ENCODE measurements at regions not wholly inside any gene's neighbourhood (a gene's known extent, or its start where the extent isn't known, plus 50 kb on each side); places are given as distances from the start of the nearest gene placed in this dataset.

- no peak for TF ChIP-seq SUZ12 (IDR thresholded peaks at IDR 0.05; ENCODE audit: extremely low read depth, insufficient read depth, insufficient read length)
- no peak for TF ChIP-seq YY1 (IDR thresholded peaks at IDR 0.05; ENCODE audit: insufficient read depth, insufficient read length)
Measured at GRCh38 chr3:95389725-95390313, 1327.0 kb downstream of the NSUN3 start.
